NK-92 treated with Interleukin-12 subunit alpha and Interleukin-12 subunit beta, amount 100 ng/mL, for 24 hours (cell line): ENCODE measurements at regions not wholly inside any gene's neighbourhood (a gene's known extent, or its start where the extent isn't known, plus 50 kb on each side); places are given as distances from the start of the nearest gene placed in this dataset.
"Not testable (repeated sequence)": the region's sequence is repeated elsewhere in the genome, so short reads cannot be mapped to it uniquely, and the experiment has no call there.

Source experiments
- DNase-seq: peaks from one replicate; lab custom pipeline; 2025; lab: John Stamatoyannopoulos, UW

DNA sequence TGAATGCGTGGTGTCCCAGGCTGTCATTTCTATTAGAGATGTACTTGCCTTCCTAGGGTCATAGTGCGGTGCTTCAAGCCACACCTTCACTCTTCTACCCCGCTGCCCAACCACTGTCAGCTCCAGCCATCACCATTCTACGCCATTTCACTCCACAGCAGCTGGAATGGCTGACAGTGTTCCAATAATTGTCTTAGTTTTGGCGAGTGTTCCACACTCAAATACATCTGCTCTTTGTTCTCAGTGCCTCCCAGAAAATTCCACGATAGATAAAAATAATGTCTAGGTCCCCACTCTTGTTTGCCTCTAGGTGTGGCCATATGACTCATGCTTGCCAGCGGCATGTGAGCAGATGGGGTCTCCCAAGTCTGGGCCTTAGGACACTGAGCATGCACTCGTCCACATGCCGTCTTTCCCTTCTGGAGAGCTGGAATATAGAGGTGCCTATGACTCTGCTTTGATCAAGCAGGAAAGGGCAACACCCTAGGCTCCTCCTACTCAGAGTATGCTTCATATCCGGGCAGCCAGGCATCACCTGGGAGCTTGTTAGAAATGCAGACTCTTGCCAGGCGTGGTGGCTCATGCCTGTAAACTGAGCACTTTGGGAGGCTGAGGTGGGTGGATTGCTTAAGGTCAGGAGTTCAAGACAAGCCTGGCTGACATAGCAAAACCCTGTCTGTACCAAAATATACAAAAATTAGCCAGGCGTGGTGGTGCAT lies 163.0 kb downstream of the BRMS1L start:
- no peak for DNase-seq

DNA sequence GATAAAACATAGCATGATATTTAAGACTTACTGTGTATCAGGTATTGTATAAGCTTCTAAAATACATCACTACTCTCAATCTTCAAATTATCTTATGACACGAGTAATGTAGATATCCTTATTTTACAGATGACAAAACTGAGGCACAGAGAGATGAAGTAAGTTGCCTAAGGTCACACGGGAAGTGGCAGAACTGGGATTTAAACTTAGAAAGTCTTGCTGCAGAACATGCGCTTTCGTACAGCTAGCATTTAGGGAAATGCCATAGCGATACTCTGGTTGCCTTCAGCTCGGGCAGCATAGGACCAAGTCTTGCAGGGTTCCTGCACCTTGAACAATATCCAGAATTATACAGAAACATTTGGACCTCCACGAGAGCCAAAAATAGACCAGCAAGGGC lies 162.4 kb downstream of the BRMS1L start:
- DNase-seq: no peak

DNA sequence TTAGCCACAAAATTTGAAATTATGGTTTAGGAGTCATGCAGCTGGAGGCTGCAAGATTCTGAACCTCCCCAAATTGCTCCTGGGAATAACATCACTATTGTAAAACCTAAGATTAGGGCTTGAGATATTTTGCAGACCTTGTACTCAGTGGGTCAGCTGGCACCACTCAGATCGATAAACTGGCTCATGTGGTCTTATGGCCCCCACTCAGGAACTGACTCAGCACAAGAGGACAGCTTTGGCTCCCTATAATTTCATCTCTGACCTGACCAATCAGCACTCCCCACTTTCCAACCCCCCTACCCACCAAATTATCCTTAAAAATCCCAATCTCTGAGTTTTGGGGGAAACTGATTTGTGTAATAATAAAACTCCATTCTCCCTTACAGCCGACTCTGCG lies 161.6 kb downstream of the BRMS1L start:
- DNase-seq: no peak

DNA sequence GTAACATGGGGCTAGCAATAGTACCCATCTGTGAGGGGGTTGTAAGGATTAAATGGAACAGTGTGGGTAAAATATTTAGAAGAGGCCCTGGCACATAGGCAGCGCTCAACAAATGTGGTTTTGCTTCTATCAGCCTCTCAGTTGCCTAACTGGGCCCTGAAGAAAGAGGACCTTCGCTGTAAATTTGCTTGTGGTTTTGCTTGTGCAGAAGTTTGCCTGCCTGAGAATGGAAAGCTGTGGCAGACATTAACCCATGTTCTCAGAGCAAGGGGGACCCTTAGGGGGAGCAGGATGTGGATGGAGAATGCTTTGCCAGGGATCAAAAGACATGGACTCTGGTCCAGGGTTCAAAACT lies 160.1 kb downstream of the BRMS1L start:
- DNase-seq: no peak

DNA sequence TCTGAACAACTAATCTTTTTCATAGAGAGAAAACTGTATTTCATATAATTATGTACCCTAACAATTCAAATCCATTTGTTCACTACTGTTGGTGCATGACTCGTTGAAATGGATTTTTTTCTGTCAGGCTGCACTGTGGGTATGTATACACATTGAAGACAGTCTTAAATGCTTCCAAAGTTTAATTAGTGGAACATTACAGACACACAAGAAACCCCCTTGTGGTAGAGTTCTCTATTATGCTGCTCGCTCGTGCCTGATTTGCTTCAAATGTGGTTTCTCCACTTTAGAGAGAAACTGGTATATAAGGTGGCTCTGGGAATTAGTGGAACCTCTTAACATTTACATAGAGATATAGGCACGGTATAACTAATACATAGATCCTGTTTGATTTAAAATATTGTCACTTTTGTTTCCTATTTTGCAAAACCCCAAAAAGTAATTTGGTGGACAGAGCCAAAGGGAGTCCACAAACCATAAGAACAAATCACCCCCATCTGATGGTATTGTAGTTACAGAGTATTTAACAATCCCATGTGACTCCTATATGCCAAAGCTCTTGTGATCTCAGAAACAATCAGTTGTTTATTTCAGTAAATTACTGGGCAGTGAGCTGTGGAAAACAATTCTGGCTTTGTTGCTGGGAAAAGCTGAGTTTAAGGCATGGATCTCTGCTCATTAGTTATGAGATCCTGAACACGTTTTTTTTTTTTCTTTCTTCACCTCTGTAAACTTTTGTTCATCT lies 159.5 kb downstream of the BRMS1L start:
- no peak for DNase-seq

DNA sequence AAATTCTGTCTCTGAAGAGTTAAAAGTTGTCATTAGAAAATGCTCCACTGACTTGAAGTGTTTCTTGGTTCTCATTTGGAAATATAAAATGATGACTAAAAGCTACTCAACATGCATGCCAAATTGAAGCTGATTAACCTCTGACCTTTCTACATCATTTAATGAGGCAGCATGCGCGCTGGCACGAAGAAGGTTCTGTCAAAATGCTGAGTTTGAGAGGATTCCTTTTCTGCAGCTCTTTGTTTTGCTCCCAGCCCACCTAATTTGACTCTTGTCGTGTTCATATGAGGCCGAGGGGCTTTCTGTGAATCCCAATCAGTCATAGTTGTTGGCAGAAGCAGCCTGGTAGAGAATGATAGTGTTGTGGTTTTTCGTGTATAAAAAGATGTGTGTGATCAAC lies 153.4 kb downstream of the BRMS1L start:
- DNase-seq: no peak

DNA sequence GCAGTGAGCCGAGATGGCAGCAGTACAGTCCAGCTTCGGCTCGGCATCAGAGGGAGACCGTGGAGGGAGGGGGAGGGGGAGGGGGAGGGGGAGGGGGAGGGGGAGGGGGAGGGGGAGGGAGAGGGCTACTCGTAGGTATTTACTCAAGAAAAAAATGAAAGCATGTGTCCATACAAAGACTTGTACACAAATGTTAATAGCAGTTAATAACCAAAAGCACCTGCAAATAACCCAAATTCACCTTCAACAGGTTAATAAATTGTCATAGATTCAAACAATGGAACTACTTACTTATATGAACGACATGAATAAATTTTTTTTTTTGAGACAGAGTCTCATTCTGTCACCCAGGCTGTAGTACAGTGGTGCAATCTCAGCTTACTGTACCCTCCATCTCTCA lies 152.4 kb downstream of the BRMS1L start:
- DNase-seq: no peak

DNA sequence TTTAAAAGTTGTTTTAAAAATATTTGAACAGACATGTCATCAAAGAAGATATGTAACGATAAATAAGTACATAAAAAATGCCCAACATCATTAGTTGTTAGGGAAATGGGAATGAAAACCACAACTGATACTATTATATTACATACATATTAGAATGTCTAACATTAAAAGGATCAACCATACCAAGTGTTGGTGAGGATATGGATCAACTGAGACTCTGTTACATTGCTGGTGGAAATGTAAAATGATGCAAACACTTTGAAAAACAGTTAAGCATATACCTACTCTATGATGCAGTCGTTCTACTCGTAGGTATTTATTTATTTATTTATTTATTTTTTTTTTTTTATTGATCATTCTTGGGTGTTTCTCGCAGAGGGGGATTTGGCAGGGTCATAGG lies 149.7 kb downstream of the BRMS1L start:
- no peak for DNase-seq

DNA sequence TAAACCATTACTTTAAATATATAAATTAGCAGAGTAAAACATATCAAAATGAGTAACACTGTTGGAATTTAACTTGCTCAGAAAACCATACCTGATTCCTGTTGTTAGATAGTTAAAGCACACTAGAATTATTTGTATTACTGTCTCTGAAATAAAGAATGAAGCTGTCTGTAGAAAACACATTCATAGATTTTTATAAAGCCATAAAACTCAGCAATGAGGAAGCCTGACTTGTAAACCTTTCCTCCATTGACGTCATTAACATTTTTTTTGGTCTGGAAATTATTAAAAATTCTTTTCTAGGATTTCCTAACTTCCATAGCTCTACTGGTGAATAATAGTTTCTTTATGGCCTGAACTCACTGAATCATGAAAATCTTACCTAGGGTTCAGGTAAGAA lies 147.6 kb downstream of the BRMS1L start:
- no peak for DNase-seq

DNA sequence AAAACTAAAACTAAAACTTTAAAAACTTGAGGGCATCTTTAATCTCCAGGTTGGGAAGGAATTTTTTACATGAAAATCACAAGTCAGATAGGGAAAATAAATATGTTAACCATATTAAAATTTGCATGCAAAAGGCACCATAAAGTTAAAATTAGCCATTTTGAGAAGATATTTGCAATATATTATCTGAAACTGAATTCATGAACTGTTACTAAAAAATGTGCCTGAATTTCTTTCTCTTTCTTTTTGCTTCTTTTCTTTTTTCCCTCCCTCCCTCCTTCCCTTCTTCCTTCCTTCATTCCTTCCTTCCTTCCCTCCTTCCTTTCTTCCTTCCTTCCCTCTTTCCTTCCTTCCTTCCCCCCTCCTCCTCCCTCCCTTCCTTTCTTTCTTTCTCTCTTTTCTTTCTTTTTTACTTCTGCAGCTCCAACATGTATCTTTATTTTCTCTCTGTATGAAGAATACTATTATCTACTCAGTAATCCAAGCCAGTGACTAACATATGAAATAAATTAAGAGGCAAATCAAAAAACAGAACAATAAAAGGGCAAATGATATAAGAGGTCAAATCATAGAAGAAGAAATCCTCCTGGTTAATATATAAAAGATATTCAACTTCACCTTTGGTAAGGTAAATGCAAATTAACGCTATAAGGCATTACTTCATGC lies 146.0 kb downstream of the BRMS1L start:
- no peak for DNase-seq

DNA sequence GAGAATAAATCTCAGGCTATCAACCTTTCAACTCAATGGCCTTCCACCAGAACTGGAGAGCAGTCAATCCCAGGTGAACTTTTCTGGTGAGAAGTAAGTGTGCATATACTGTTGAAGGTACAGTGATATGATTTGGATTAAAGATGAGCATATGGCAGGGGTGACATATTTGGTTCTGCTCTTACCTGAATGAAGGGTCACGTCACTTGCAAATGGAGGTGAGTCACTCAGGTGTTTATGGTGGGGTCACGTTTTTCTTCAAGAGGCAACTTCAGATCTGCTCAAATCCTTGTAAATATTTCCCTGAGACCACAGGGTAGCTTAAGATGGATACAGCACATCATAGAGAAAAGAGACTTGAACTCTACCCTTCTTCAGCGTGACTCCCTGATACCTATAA lies 143.2 kb downstream of the BRMS1L start:
- DNase-seq: no peak

DNA sequence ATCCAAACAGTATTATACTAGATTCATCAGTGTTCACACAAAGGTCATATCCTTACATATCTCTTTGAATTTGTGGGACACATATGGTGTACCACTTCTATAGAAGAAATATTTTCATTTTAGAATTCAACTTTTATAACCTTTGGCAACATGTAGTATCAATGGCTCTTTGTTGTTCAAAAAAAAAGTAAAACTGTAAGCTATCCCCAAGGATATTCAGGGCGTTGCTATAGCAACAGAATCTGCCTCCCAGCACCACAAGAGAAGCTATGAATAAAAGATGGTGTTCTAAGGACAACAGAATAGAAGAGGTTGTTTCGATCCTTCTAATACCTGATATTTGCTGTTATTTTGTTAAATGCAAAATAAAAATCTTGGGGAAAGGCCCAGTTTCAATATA lies 139.3 kb downstream of the BRMS1L start:
- no peak for DNase-seq

DNA sequence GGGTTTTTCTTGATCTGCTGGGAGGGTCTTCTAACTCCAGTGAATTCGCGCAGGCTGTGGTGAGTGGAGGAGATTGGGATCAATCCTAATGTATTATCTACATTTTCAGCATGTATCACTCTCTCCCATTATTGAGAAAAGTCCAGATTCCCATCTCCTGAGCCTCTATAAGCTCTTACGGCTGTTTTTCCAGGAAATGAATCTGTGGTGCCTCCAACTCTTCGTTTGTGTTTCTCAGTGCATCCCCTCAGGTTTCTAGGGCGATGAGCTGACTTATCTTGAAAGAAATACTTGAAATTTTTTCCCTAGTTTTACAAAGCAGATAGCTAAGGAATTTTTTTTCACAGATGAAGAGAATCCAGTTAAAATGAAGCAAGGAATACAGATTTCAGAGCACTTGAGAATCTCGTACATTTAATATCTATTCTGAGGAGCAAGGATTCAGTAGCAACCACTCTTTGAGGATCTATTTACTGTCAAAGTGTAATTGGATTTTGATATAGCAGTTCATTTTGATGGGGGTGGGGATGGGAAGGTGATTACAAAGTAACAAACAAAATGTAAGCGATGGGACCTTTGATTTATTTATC lies 138.7 kb downstream of the BRMS1L start:
- no peak for DNase-seq

DNA sequence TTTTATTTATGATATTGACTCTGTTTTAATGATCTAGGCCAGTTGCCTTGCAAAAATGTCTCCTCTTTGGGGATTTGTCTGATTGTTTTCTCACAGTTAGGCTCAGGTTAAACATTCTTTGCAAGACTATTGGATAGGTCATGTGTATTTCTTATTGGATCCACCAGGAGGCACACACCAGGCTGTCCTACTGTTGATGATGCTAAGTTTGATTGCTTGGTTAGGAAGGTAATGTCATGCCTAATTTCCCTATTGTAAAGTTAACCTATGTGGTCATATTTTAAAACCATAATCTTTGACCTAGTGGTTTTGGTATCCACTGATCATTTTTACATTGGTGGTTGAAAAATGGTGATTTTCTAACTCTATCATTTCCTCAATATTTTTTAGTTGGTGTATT lies 137.1 kb downstream of the BRMS1L start:
- no peak for DNase-seq

DNA sequence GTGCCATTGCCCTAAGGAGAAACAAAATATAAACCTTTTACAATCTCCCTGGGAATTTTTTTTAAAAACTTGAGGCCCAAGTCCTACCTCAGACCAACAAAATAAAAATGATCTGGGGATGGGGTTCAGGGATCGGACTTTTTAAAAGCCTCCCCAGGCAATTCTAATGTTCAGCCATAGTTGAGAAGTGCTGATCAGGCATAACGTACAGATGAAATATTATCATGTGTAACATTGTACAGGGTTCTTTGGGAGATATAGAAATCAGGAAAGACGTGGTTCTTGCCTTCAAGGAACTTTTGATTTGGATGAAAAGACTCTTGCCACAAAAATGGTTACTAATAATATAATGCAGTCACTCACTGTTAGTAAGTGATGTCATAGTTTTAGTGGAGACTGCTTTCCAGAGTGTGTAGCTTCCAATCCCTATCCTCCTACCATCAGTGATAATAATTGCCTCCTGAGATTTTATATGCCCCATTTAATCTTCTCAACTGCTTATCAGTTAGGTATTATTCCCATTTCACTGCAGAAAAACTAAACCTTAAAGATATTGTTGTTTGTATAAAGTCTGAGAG lies 135.6 kb downstream of the BRMS1L start:
- DNase-seq: no peak

DNA sequence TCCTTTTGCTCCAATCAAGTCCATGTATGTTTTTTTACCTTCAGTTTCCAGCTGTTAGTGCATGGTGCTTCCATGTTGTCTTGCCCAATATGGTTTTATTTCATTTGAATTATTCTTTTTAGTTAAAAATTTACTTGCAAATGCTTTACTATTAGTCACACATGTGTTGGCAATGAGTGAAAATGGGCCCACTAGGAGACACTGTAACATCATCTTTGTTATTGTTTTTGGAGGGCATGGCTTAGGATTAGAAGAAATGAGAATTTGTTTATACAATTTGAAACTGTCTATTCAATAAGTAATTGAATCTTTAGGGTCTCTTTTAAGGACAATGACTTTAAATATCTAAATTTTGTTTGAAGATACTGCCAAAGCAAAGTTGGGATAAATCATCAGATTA lies 133.7 kb downstream of the BRMS1L start:
- no peak for DNase-seq

DNA sequence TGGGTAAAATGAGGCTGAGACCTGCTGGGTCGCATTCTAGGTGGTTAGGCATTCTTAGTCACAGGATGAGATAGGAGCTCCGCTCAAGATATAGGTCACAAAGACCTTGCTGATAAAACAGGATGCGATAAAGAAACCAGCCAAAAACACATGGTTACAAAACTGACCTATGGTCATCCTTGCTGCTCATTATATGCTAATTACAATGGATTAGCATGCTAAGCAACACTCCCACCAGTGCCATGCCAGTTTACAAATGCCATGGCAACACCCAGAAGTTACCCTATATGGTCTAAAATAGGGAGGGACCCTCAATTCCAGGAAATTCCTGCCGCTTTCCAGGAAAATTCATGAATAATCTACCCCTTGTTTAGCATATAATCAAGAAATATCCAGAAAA lies 132.4 kb downstream of the BRMS1L start:
- no peak for DNase-seq

DNA sequence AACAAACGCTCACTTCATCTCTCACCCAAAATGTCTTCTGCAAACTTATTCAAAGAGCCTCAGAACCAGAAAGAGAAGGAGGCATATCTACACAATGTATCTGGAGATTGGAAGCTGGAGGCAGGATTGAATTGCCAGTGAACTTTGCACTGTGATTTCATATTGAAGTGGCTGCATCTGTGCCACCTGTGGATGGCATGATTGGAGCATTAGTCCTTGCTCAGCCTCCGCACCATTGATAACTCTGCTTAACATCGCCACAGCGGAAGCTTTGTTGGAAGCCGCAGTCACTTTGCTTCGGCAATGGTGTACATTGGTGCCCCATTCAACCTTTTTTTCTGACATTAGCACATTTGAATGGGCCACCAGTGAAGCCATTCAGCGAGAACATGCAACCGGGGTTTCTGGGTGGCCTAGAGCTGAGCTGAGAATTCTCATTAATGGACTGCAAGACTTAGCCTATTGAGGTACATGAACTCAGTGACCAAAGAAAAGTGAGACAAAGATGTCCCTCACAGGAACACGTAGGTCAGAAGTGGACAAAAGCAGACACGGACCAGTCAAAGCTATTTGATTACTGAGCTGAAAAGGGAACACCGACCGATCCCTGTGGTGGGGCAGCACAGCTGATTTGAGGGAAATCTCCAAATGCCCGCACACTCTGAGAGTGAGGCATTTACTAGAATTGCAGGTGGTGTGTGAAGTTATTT lies 130.4 kb downstream of the BRMS1L start:
- no peak for DNase-seq

DNA sequence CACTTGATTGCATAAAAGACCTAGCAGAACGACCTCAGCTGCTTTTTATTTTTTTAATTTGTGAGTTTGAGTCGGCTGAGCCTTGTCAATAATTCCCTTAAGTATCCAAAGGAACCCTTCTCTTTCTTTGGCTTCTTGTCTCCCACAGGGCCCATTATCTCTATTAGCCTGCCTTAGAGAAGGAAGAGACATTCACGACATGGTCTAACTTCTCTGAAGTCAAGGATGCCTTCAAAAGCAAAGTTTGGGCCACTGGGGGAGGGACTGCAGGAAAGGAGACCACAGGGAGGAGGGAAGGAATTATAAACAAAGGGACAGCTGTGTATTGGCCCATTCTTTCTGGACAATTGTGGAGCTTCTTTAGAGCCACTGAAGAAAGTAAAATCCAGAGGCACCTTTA lies 126.4 kb downstream of the BRMS1L start:
- no peak for DNase-seq

DNA sequence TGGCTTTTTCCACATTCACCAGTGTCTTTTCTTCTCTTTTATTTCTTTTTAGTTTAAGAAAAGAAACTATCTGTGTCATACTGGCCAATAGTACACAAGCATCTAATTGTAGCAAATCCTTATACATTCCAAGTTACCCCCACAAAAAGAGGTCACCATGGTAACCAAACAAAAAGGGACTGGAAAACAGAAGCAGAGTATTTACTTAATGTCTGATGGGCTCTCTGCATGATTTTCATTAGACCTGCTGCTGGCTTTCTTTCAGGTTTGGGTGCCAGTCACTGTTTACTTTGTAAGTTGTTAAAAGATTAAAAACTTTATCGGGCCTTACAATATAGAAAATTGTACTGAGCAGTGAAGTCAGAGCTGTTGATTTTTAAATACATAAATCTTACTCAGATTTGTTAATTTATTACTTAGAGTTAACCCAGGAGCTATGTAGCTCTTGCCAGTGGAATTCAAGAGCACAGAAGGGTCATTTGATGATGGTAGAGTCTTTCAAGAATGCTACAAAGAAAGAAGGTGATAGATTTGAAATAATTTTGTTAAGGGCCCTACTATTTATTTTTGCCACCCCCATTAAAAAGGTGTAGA lies 123.9 kb downstream of the BRMS1L start:
- no peak for DNase-seq

DNA sequence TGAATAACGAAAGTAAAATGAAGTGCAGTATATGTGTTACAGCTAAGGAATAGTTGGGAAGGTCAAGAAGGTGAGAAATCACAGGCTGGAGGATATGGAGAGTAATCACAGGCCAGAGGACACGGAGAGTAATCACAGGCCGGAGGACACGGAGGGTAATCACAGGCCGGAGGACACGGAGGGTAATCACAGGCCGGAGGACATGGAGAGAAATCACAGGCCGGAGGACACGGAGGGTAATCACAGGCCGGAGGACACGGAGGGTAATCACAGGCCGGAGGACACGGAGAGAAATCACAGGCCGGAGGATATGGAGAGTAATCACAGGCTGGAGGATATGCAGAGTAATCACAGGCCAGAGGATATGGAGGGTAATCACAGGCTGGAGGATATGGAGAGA lies 121.8 kb downstream of the BRMS1L start:
- DNase-seq: not testable (repeated sequence)

DNA sequence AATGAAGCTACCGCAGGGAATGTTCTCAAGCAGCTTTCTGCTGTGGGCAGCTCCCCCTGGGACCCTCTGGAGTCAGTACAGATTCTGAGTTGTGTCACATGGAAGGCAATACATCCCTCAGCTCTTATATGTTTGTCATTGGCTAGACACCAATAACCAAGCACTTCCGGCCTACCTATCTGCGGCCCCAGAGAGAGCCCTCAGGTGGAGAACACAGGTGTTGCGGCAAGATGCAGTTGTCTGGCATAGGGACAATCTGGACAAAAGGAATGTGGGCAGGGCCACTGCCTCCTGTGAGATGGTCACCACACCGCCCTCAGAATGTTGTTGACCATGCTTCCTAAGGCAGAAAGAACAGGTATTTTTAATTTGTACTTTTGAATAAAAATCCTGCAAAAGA lies 118.7 kb downstream of the BRMS1L start:
- DNase-seq: no peak
